NT2/D1 (cell line): ENCODE measurements at regions not wholly inside any gene's neighbourhood (a gene's known extent, or its start where the extent isn't known, plus 50 kb on each side); places are given as distances from the start of the nearest gene placed in this dataset.

Experiments
- DNase-seq: peaks from one replicate; pipeline ENCODE4 v3.0.0-alpha.2; 2011; ENCODE audit warnings: low read depth, low spot score
- H3K27me3 ChIP-seq: 2 replicates; pipeline ENCODE4 v1.6.0; 2011; ENCODE audit warnings: mild to moderate bottlenecking; ENCODE audit not compliant: insufficient read length, insufficient read depth
- H3K36me3 ChIP-seq: 2 replicates; pipeline ENCODE4 v1.6.1; 2011; ENCODE audit warnings: mild to moderate bottlenecking, low read length, mixed read lengths; ENCODE audit not compliant: insufficient read depth, insufficient read length
- H3K4me1 ChIP-seq: 2 replicates; pipeline ENCODE4 v1.5.1; 2011; ENCODE audit not compliant: insufficient read depth, insufficient read length
- H3K4me3 ChIP-seq: 2 replicates; pipeline ENCODE4 v1.5.1; 2011; ENCODE audit warnings: low read depth; ENCODE audit not compliant: insufficient read length
- H3K9ac ChIP-seq: 2 replicates; pipeline ENCODE4 v1.6.0; 2011; ENCODE audit warnings: low read depth; ENCODE audit not compliant: insufficient read length
- H3K9me3 ChIP-seq: 2 replicates; pipeline ENCODE4 v1.5.1; 2011; ENCODE audit warnings: mild to moderate bottlenecking, low read length; ENCODE audit not compliant: insufficient read depth
- SUZ12 ChIP-seq: IDR thresholded peaks from 2 replicates; pipeline ENCODE4 v1.6.1; 2011; ENCODE audit not compliant: insufficient read length, insufficient read depth; ENCODE audit errors: extremely low read depth
- YY1 ChIP-seq: IDR thresholded peaks from 2 replicates; pipeline ENCODE4 v1.6.1; 2011; ENCODE audit not compliant: insufficient read length, insufficient read depth
- ZNF274 ChIP-seq: IDR thresholded peaks from 2 replicates; pipeline ENCODE4 v1.6.1; 2011; ENCODE audit warnings: mild to moderate bottlenecking, low read depth, low read length

GRCh38 chr1:57788313-57788712 is 364.5 kb upstream of the DAB1 start:
- no peak for DNase-seq
- TF ChIP-seq SUZ12 (no peak), YY1 (no peak), ZNF274 (no peak)
- H3K9ac ChIP-seq = no peak overlapping the region
- no peaks in the 10 kb centered on the region for H3K36me3 ChIP-seq
- H3K9me3 ChIP-seq = 0 out of 2 replicates have a peak, but pooled peaks cover 4% of the 10 kb centered on the region
- H3K4me1 ChIP-seq = no peaks in the 10 kb centered on the region
- no peaks in the 10 kb centered on the region for H3K27me3 ChIP-seq
- no peak overlapping the region for H3K4me3 ChIP-seq

GRCh38 chr1:57784356-57784755 is 360.5 kb upstream of the DAB1 start:
- DNase-seq = no peak
- H3K27me3 ChIP-seq = no peaks in the 10 kb centered on the region
- H3K9me3 ChIP-seq = 0 out of 2 replicates have a peak, but pooled peaks cover 4% of the 10 kb centered on the region
- no peaks in the 10 kb centered on the region for H3K36me3 ChIP-seq
- no peaks in the 10 kb centered on the region for H3K4me1 ChIP-seq
- no peak for TF ChIP-seq SUZ12
- TF ChIP-seq ZNF274 = no peak
- TF ChIP-seq YY1 = no peak
- no peak overlapping the region for H3K4me3 ChIP-seq
- H3K9ac ChIP-seq = no peak overlapping the region

GRCh38 chr1:57782357-57782756 is 358.5 kb upstream of the DAB1 start:
- Histone ChIP-seq H3K36me3 (no peaks in the 10 kb centered on the region), H3K27me3 (no peaks in the 10 kb centered on the region), H3K9me3 (0 out of 2 replicates have a peak, but pooled peaks cover 4% of the 10 kb centered on the region), H3K4me1 (no peaks in the 10 kb centered on the region), H3K9ac (no peak overlapping the region), H3K4me3 (no peak overlapping the region)
- TF ChIP-seq ZNF274 = no peak
- no peak for TF ChIP-seq YY1
- TF ChIP-seq SUZ12 = no peak
- no peak for DNase-seq

GRCh38 chr1:57772580-57773195 is 348.8 kb upstream of the DAB1 start:
- Histone ChIP-seq H3K4me1 (no peaks in the 10 kb centered on the region), H3K36me3 (no peaks in the 10 kb centered on the region), H3K9ac (no peak overlapping the region), H3K27me3 (no peaks in the 10 kb centered on the region), H3K4me3 (no peak overlapping the region), H3K9me3 (no peaks in the 10 kb centered on the region)
- TF ChIP-seq SUZ12 (no peak), ZNF274 (no peak), YY1 (no peak)
- DNase-seq = no peak

GRCh38 chr1:57770772-57771171 is 346.9 kb upstream of the DAB1 start:
- no peak for TF ChIP-seq SUZ12
- no peaks in the 10 kb centered on the region for H3K9me3 ChIP-seq
- H3K9ac ChIP-seq = no peak overlapping the region
- H3K4me1 ChIP-seq = no peaks in the 10 kb centered on the region
- DNase-seq = peak; percentile 23
- no peak overlapping the region for H3K4me3 ChIP-seq
- no peaks in the 10 kb centered on the region for H3K36me3 ChIP-seq
- no peaks in the 10 kb centered on the region for H3K27me3 ChIP-seq

- H3K4me1 ChIP-seq = no peaks in the 10 kb centered on the region
- H3K9me3 ChIP-seq = no peaks in the 10 kb centered on the region
- H3K36me3 ChIP-seq = no peaks in the 10 kb centered on the region
- no peaks in the 10 kb centered on the region for H3K27me3 ChIP-seq
- TF ChIP-seq YY1 (no peak), ZNF274 (no peak), SUZ12 (no peak)
- no peak overlapping the region for H3K9ac ChIP-seq
- DNase-seq = no peak
- H3K4me3 ChIP-seq = no peak overlapping the region
These were observed 346.4 kb upstream of the DAB1 start for GRCh38 chr1:57770236-57770635.

GRCh38 chr1:57761628-57762027 is 337.8 kb upstream of the DAB1 start:
- H3K9me3 ChIP-seq = no peaks in the 10 kb centered on the region
- no peaks in the 10 kb centered on the region for H3K4me1 ChIP-seq
- no peak for DNase-seq
- H3K4me3 ChIP-seq = no peak overlapping the region
- TF ChIP-seq SUZ12 (no peak), YY1 (no peak), ZNF274 (no peak)
- H3K9ac ChIP-seq = no peak overlapping the region
- no peaks in the 10 kb centered on the region for H3K27me3 ChIP-seq
- no peaks in the 10 kb centered on the region for H3K36me3 ChIP-seq

GRCh38 chr1:57752843-57753242 is 329.0 kb upstream of the DAB1 start:
- H3K36me3 ChIP-seq = no peaks in the 10 kb centered on the region
- no peak for TF ChIP-seq SUZ12
- no peak for TF ChIP-seq YY1
- TF ChIP-seq ZNF274 = no peak
- H3K9ac ChIP-seq = no peak overlapping the region
- no peaks in the 10 kb centered on the region for H3K27me3 ChIP-seq
- DNase-seq = no peak
- no peaks in the 10 kb centered on the region for H3K4me1 ChIP-seq
- H3K9me3 ChIP-seq = no peaks in the 10 kb centered on the region
- no peak overlapping the region for H3K4me3 ChIP-seq
